Transverse colon (tissue), 4 donors: ENCODE measurements at regions not wholly inside any gene's neighbourhood (a gene's known extent, or its start where the extent isn't known, plus 50 kb on each side); places are given as distances from the start of the nearest gene placed in this dataset.

ENCODE experiments used
- DNase-seq: peaks from one replicate; pipeline ENCODE4 v3.0.0-alpha.2; 2019
- H3K27ac ChIP-seq, 4 donors: fragments of 200-600 bp; sonication (generic); 2 replicates each; pipeline ENCODE4 v1.5.1; 2016 to 2018; ENCODE audit warnings: inconsistent platforms in 4 of 4
- H3K27me3 ChIP-seq: fragments of 200-600 bp; sonication (generic); 2 replicates; pipeline ENCODE4 v1.5.1; 2017; ENCODE audit warnings: inconsistent platforms
- H3K36me3 ChIP-seq, 4 donors: fragments of 200-600 bp; sonication (generic); 2 replicates each; pipeline ENCODE4 v1.5.1; 2017 to 2019; ENCODE audit warnings: inconsistent platforms in 4 of 4
- H3K4me1 ChIP-seq, 4 donors: fragments of 200-600 bp; sonication (generic); 2 replicates each; pipeline ENCODE4 v1.5.1; 2017 to 2020; ENCODE audit warnings: inconsistent platforms in 4 of 4
- H3K4me3 ChIP-seq, 4 donors: fragments of 200-600 bp; sonication (generic); 1 replicate in 1 of 4; 2 replicates in 3 of 4; pipeline versions ENCODE4 v1.5.1 to v1.6.1; 2017 to 2019; ENCODE audit warnings: inconsistent platforms in 4 of 4
- H3K9me3 ChIP-seq, 2 donors: fragments of 200-600 bp; sonication (generic); 2 replicates each; pipeline ENCODE4 v1.5.1; 2017 to 2019; ENCODE audit warnings: inconsistent platforms in 2 of 2
- EP300 ChIP-seq: sonication (generic); formaldehyde crosslinking; IDR thresholded peaks from one replicate; pipeline ENCODE4 v1.6.1; 2017; ENCODE audit warnings: antibody characterized with exemption, low read depth
- POLR2A ChIP-seq: fragments of 450-650 bp; IDR thresholded peaks from one replicate; pipeline ENCODE4 v1.6.1; 2016; ENCODE audit warnings: antibody characterized with exemption, mild to moderate bottlenecking, moderate library complexity
- POLR2AphosphoS5 ChIP-seq, 3 donors: sonication (generic); formaldehyde crosslinking; IDR thresholded peaks; one replicate each; pipeline ENCODE4 v1.6.1; 2016; ENCODE audit warnings: antibody characterized with exemption in 3 of 3
- WGBS, 2 donors: methylation state at CpG; one replicate each; pipeline ENCODE4 v1.1.5; 2018; ENCODE audit warnings: low coverage in 1 of 2; 5-methylcytosine and 5-hydroxymethylcytosine counted together
- in situ Hi-C, 4 donors: fragments of 200-750 bp; cut with MboI; loops; one replicate each; pipeline versions ENCODE4 v1.15.0 to v1.15.1; 2017; ENCODE audit warnings: low sequenced_read_pairs in 3 of 4, low pct_ligation_motif_present in 1 of 4, low pct_unique_long_range_greater_than_20kb in 1 of 4
- intact Hi-C: fragments of 100-400 bp; cut with DNase I; formaldehyde crosslinking; loops from one replicate; pipeline ENCODE4 v1.15.1; 2023; ENCODE audit warnings: low total_unique reads
- TF ChIP-seq, protein P1 (sequence below), 5 experiments: fragments of 200-600 bp in 3 of 5; fragments of 450-650 bp in 2 of 5; sonication (generic) in 3 of 5; IDR thresholded peaks; 1 replicate in 2 of 5; 2 replicates in 3 of 5; pipeline ENCODE4 v1.5.1; 2016 to 2017; ENCODE audit warnings: antibody characterized with exemption in 5 of 5, inconsistent platforms in 3 of 5, mild to moderate bottlenecking in 2 of 5, moderate library complexity in 1 of 5

DNA sequence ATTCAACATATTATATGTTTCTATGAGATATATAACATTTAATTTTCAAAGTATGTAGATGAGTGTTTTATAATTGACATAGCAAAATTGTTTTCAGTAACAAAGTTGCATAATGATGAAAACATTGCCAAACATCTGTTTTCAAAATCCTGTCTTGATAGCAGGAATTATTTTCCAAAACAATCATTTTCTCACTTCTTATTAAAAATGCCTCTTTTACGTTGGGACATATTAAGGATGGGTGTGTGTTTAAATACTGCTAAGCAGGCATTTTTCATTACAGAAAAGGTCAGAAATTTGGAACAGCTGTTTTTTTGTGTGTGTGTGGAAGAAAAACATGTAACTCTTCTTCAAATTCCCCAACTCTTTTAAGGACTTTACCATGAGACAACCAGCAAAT, 452.0 kb downstream of the SPRY1 start:
- no peak for TF ChIP-seq POLR2A
- Histone ChIP-seq H3K4me3 (no peak overlapping the region), H3K27me3 (no peaks in the 10 kb centered on the region), H3K36me3 (no peaks in the 10 kb centered on the region), H3K27ac (no peak overlapping the region), H3K4me1 (no peaks in the 10 kb centered on the region), H3K9me3 (no peaks in the 10 kb centered on the region)
- DNase-seq: no peak
- 53 to 75% methylated on average over 1 of the region's 1 CpG for WGBS, 2 donors
- intact Hi-C loops: no loop called here
- in situ Hi-C loops: no loop called here

DNA sequence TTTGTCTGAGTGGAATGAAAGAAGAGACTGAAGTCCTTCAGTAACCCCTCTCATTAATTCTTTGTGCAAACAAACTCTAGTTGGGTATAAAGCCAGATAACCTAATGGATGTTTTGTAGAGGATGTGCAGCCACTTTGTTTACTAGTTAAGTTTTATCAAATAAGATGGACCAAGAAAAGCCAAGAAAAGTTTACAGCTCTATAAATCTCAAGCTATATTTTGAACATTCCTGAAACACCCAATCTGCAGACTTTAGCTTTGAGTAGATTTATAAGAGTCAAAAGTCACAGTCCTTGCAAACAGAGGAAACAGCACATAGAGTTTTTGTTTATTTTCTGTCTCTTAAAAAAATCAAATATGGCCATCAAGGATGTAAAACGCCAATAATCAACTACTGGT, 452.9 kb downstream of the SPRY1 start:
- DNase-seq: no peak
- 36 to 55% methylated on average over 1 of the region's 1 CpG for WGBS, 2 donors
- in situ Hi-C loops (no loop called here), intact Hi-C loops (no loop called here)
- Histone ChIP-seq H3K27ac (peak overlapping the region in 1 of 4 donors; percentile 3), H3K36me3 (no peaks in the 10 kb centered on the region), H3K9me3 (no peaks in the 10 kb centered on the region), H3K4me1 (no peaks in the 10 kb centered on the region), H3K27me3 (no peaks in the 10 kb centered on the region), H3K4me3 (no peak overlapping the region)
- TF ChIP-seq POLR2AphosphoS5 (IDR thresholded peaks at IDR 0.05) (no peak), POLR2A (no peak), EP300 (no peak)
- TF ChIP-seq, protein P1, sequence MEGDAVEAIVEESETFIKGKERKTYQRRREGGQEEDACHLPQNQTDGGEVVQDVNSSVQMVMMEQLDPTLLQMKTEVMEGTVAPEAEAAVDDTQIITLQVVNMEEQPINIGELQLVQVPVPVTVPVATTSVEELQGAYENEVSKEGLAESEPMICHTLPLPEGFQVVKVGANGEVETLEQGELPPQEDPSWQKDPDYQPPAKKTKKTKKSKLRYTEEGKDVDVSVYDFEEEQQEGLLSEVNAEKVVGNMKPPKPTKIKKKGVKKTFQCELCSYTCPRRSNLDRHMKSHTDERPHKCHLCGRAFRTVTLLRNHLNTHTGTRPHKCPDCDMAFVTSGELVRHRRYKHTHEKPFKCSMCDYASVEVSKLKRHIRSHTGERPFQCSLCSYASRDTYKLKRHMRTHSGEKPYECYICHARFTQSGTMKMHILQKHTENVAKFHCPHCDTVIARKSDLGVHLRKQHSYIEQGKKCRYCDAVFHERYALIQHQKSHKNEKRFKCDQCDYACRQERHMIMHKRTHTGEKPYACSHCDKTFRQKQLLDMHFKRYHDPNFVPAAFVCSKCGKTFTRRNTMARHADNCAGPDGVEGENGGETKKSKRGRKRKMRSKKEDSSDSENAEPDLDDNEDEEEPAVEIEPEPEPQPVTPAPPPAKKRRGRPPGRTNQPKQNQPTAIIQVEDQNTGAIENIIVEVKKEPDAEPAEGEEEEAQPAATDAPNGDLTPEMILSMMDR (IDR thresholded peaks at IDR 0.05): no peak

DNA sequence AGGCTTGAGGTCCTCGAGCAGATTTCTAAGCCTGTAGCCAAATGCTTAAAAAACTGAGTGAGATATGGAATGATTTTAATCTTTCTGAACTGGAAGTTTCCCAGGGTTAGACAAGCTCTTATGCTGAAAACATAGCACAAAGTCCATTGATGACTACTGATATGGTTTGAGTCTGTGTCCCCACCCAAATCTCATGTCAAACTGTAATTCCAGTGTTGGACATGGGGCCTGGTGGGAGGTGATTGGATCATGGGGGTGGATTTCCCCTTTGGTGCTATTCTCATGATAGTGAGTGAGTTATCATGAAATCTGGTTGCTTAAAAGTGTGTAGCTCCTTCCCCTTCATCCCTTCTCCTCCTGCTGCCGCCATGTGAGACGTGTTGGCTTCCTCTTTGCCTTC, 454.9 kb downstream of the SPRY1 start:
- Histone ChIP-seq H3K36me3 (no peaks in the 10 kb centered on the region), H3K27ac (no peak overlapping the region), H3K4me3 (no peak overlapping the region), H3K9me3 (no peaks in the 10 kb centered on the region), H3K27me3 (no peaks in the 10 kb centered on the region), H3K4me1 (peaks cover 0 to 1% (median 0%) of the 10 kb centered on the region in 4 donors)
- intact Hi-C loops: no loop called here
- in situ Hi-C loops: no loop called here
- TF ChIP-seq, protein P1 (IDR thresholded peaks at IDR 0.05): no peak
- WGBS, 2 donors: 89 to 92% methylated on average over 2 to 3 of the region's 3 CpGs
- DNase-seq: no peak

DNA sequence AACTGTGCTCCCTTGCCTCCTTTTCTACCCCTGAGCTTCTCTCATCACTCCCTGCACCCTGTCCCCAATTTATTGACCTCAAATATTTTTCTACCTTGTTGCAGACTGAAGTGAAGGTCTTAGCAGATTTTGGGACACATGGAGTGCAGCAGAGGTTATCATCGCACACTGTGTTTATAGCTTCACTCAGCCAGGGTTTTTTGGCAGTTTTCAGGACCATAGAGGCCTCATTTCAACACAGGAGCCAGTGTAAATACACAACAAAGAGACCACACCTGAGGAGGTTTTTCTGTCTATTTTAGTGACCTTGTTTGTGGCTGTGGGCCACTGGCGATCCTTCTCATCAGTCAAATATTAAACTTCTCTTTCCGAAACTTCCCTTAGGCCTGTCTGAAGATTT, 457.1 kb downstream of the SPRY1 start:
- no peaks in the 10 kb centered on the region for H3K27me3 ChIP-seq
- TF ChIP-seq POLR2AphosphoS5 (IDR thresholded peaks at IDR 0.05): no peak
- TF ChIP-seq, protein P1 (IDR thresholded peaks at IDR 0.05): no peak
- no peak for TF ChIP-seq POLR2A
- TF ChIP-seq EP300: no peak
- no peak for DNase-seq
- WGBS, 2 donors: 91 to 95% methylated on average over 3 of the region's 3 CpGs
- H3K27ac ChIP-seq: no peak overlapping the region
- peaks cover 0 to 16% (median 2%) of the 10 kb centered on the region in 4 donors for H3K4me1 ChIP-seq
- H3K4me3 ChIP-seq: no peak overlapping the region
- in situ Hi-C loops: no loop called here
- intact Hi-C loops: no loop called here
- H3K9me3 ChIP-seq: no peaks in the 10 kb centered on the region
- no peaks in the 10 kb centered on the region for H3K36me3 ChIP-seq

DNA sequence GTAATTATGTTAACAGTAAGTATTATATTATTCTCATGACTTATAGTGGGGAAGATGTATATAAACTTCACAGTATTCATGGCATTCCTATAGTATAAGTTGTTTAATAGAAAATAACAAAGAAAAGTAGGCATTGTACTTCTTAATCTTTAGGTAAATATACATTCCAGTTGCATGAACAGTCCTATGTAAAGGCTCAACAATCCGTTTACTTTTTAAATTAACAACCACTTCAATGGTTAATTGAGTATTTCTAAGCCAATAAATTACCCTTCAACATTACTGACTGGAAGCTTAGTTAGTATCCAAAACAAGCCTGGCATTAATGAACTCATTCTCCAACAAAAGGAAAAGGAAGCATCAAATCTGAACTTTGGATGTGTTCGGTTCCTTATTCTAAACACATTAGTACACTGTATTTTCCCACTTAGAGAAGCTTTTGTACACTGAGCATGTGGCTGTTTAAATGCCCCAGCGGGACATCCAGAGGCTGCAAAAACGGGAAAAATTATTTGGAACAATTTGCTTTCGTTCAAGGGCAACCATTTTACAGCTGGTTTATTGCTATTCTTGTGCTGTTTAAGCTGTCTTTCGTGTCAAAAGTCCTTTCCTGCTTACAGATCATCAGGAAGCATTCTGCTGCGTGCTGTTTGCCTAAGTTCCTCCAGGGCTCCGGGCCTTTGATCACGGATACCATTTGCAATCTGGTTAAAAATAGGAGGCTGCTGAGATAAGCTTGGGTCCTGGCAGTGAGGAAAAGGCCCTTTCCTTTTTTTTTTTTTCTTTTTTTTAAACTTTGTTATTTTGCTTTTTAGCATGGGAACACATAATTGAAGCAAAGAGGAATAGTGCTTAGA, 460.3 kb downstream of the SPRY1 start:
- H3K27ac ChIP-seq: peak overlapping the region; percentile 15 to 62 (median 44)
- H3K9me3 ChIP-seq: no peaks in the 10 kb centered on the region
- H3K36me3 ChIP-seq: no peaks in the 10 kb centered on the region
- intact Hi-C loops: no loop called here
- H3K4me3 ChIP-seq: no peak overlapping the region
- in situ Hi-C loops: no loop called here
- TF ChIP-seq POLR2A: no peak
- TF ChIP-seq, protein P1 (IDR thresholded peaks at IDR 0.05): peak; percentile 16 to 38 (median 23)
- no peak for TF ChIP-seq EP300
- TF ChIP-seq POLR2AphosphoS5 (IDR thresholded peaks at IDR 0.05): peak in 1 of 3 donors; percentile 22
- H3K27me3 ChIP-seq: no peaks in the 10 kb centered on the region
- WGBS, 2 donors: 13 to 23% methylated on average over 9 of the region's 9 CpGs
- peak; percentile 39 for DNase-seq
- H3K4me1 ChIP-seq: peaks cover 0 to 16% (median 2%) of the 10 kb centered on the region in 4 donors
